ENCODE measurements at regions not wholly inside any gene's neighbourhood (a gene's known extent, or its start where the extent isn't known, plus 50 kb on each side); places are given as distances from the start of the nearest gene placed in this dataset.
"Not testable (repeated sequence)": the region's sequence is repeated elsewhere in the genome, so short reads cannot be mapped to it uniquely, and the experiment has no call there.

- DNase-seq, result no peak
- Mint-ChIP-seq H3K27me3 (no peaks in the 10 kb centered on the region), H3K9me3 (no peaks in the 10 kb centered on the region), H3K4me1 (no peaks in the 10 kb centered on the region), H3K27ac (no peak overlapping the region), H3K36me3 (no peaks in the 10 kb centered on the region), H3K4me3 (no peak overlapping the region)
- CTCF ChIA-PET, result no interaction called here
Observed at GRCh38 chr2:83894976-83895375, 564.1 kb downstream of the SUCLG1 start.

- no peak for DNase-seq
- Mint-ChIP-seq H3K9me3 (no peaks in the 10 kb centered on the region), H3K27me3 (no peaks in the 10 kb centered on the region), H3K27ac (no peak overlapping the region), H3K4me1 (no peaks in the 10 kb centered on the region), H3K4me3 (no peak overlapping the region), H3K36me3 (no peaks in the 10 kb centered on the region)
- CTCF ChIA-PET, result no interaction called here
Observed at GRCh38 chr2:83887757-83888156, 571.3 kb downstream of the SUCLG1 start.

- CTCF ChIA-PET, result no interaction called here
- Mint-ChIP-seq H3K9me3 (peaks cover 40% of the 10 kb centered on the region), H3K27ac (no peak overlapping the region), H3K4me1 (no peaks in the 10 kb centered on the region), H3K27me3 (no peaks in the 10 kb centered on the region), H3K4me3 (no peak overlapping the region), H3K36me3 (no peaks in the 10 kb centered on the region)
- no peak for DNase-seq
Observed at GRCh38 chr2:83879127-83879526, 580.0 kb downstream of the SUCLG1 start.

- DNase-seq, H3K4me3 Mint-ChIP-seq, H3K4me1 Mint-ChIP-seq, H3K27ac Mint-ChIP-seq, CTCF ChIA-PET, H3K27me3 Mint-ChIP-seq, H3K36me3 Mint-ChIP-seq: not testable (repeated sequence)
- H3K9me3 Mint-ChIP-seq, result peaks cover 52% of the 10 kb centered on the region
Observed at GRCh38 chr2:83877261-83877660, 581.8 kb downstream of the SUCLG1 start.

GRCh38 chr2:83874712-83875430, 584.2 kb downstream of the SUCLG1 start:
- Mint-ChIP-seq H3K27ac (no peak overlapping the region), H3K27me3 (no peaks in the 10 kb centered on the region), H3K4me3 (no peak overlapping the region), H3K36me3 (no peaks in the 10 kb centered on the region), H3K9me3 (peaks cover 52% of the 10 kb centered on the region), H3K4me1 (no peaks in the 10 kb centered on the region)
- CTCF ChIA-PET, result no interaction called here
- no peak for DNase-seq

- Mint-ChIP-seq H3K27me3 (no peaks in the 10 kb centered on the region), H3K36me3 (no peaks in the 10 kb centered on the region), H3K27ac (no peak overlapping the region), H3K4me3 (no peak overlapping the region), H3K9me3 (peaks cover 48% of the 10 kb centered on the region), H3K4me1 (no peaks in the 10 kb centered on the region)
- no peak for DNase-seq
- CTCF ChIA-PET, result no interaction called here
Observed at GRCh38 chr2:83874066-83874465, 585.0 kb downstream of the SUCLG1 start.

- Mint-ChIP-seq H3K27ac (no peak overlapping the region), H3K9me3 (peaks cover 39% of the 10 kb centered on the region), H3K4me1 (no peaks in the 10 kb centered on the region), H3K36me3 (no peaks in the 10 kb centered on the region), H3K27me3 (no peaks in the 10 kb centered on the region), H3K4me3 (no peak overlapping the region)
- DNase-seq, result no peak
- CTCF ChIA-PET, result no interaction called here
Observed at GRCh38 chr2:83873110-83873509, 586.0 kb downstream of the SUCLG1 start.

- Mint-ChIP-seq H3K9me3 (no peaks in the 10 kb centered on the region), H3K27me3 (no peaks in the 10 kb centered on the region), H3K4me3 (no peak overlapping the region), H3K27ac (no peak overlapping the region), H3K4me1 (no peaks in the 10 kb centered on the region), H3K36me3 (no peaks in the 10 kb centered on the region)
- CTCF ChIA-PET, result no interaction called here
- DNase-seq, result no peak
Observed at GRCh38 chr2:83866211-83866610, 592.9 kb downstream of the SUCLG1 start.

GRCh38 chr2:83862600-83862999, 596.5 kb downstream of the SUCLG1 start:
- no peaks in the 10 kb centered on the region for H3K9me3 Mint-ChIP-seq
- no peaks in the 10 kb centered on the region for H3K27me3 Mint-ChIP-seq
- CTCF ChIA-PET, result no interaction called here
- DNase-seq, result no peak
- H3K36me3 Mint-ChIP-seq, result no peaks in the 10 kb centered on the region
- no peak overlapping the region for H3K4me3 Mint-ChIP-seq
- no peaks in the 10 kb centered on the region for H3K4me1 Mint-ChIP-seq
- no peak overlapping the region for H3K27ac Mint-ChIP-seq

GRCh38 chr2:83860320-83860719, 598.8 kb downstream of the SUCLG1 start:
- Mint-ChIP-seq H3K27ac (no peak overlapping the region), H3K4me1 (no peaks in the 10 kb centered on the region), H3K9me3 (no peaks in the 10 kb centered on the region), H3K27me3 (no peaks in the 10 kb centered on the region), H3K4me3 (no peak overlapping the region), H3K36me3 (no peaks in the 10 kb centered on the region)
- DNase-seq, result no peak
- CTCF ChIA-PET, result no interaction called here

- DNase-seq, result no peak
- H3K36me3 Mint-ChIP-seq, result no peaks in the 10 kb centered on the region
Observed at GRCh38 chr2:83859553-83859952, 599.5 kb downstream of the SUCLG1 start.

GRCh38 chr2:83851066-83851465, 608.0 kb downstream of the SUCLG1 start:
- Mint-ChIP-seq H3K36me3 (no peaks in the 10 kb centered on the region), H3K9me3 (no peaks in the 10 kb centered on the region)
- CTCF ChIA-PET, result no interaction called here

More at GRCh38 chr2:83859553-83859952, 599.5 kb downstream of the SUCLG1 start:
- Mint-ChIP-seq H3K9me3 (no peaks in the 10 kb centered on the region), H3K27me3 (no peaks in the 10 kb centered on the region), H3K4me1 (no peaks in the 10 kb centered on the region), H3K27ac (no peak overlapping the region), H3K4me3 (no peak overlapping the region)
- CTCF ChIA-PET, result no interaction called here

GRCh38 chr2:83850071-83850725, 608.9 kb downstream of the SUCLG1 start:
- DNase-seq, result no peak
- H3K36me3 Mint-ChIP-seq, result no peaks in the 10 kb centered on the region
- no peaks in the 10 kb centered on the region for H3K27me3 Mint-ChIP-seq
- H3K4me3 Mint-ChIP-seq, result no peak overlapping the region
- CTCF ChIA-PET, result no interaction called here
- no peak overlapping the region for H3K27ac Mint-ChIP-seq
- no peaks in the 10 kb centered on the region for H3K9me3 Mint-ChIP-seq
- no peaks in the 10 kb centered on the region for H3K4me1 Mint-ChIP-seq

More at GRCh38 chr2:83851066-83851465, 608.0 kb downstream of the SUCLG1 start:
- Mint-ChIP-seq H3K27ac (no peak overlapping the region), H3K4me3 (no peak overlapping the region), H3K4me1 (no peaks in the 10 kb centered on the region), H3K27me3 (no peaks in the 10 kb centered on the region)
- no peak for DNase-seq

GRCh38 chr2:83844490-83844889, 614.6 kb downstream of the SUCLG1 start:
- H3K27ac Mint-ChIP-seq, result no peak overlapping the region
- CTCF ChIA-PET, result no interaction called here
- no peaks in the 10 kb centered on the region for H3K27me3 Mint-ChIP-seq
- H3K36me3 Mint-ChIP-seq, result no peaks in the 10 kb centered on the region
- no peaks in the 10 kb centered on the region for H3K9me3 Mint-ChIP-seq
- H3K4me1 Mint-ChIP-seq, result no peaks in the 10 kb centered on the region
- H3K4me3 Mint-ChIP-seq, result no peak overlapping the region
- DNase-seq, result no peak

GRCh38 chr2:83842421-83842820, 616.7 kb downstream of the SUCLG1 start:
- H3K9me3 Mint-ChIP-seq, result no peaks in the 10 kb centered on the region
- H3K36me3 Mint-ChIP-seq, result no peaks in the 10 kb centered on the region
- no peaks in the 10 kb centered on the region for H3K4me1 Mint-ChIP-seq
- H3K27me3 Mint-ChIP-seq, result no peaks in the 10 kb centered on the region
- no peak overlapping the region for H3K4me3 Mint-ChIP-seq
- no peak overlapping the region for H3K27ac Mint-ChIP-seq
- DNase-seq, result no peak
- CTCF ChIA-PET, result no interaction called here
